ENCODE measurements at regions not wholly inside any gene's neighbourhood (a gene's known extent, or its start where the extent isn't known, plus 50 kb on each side); places are given as distances from the start of the nearest gene placed in this dataset.

DNA sequence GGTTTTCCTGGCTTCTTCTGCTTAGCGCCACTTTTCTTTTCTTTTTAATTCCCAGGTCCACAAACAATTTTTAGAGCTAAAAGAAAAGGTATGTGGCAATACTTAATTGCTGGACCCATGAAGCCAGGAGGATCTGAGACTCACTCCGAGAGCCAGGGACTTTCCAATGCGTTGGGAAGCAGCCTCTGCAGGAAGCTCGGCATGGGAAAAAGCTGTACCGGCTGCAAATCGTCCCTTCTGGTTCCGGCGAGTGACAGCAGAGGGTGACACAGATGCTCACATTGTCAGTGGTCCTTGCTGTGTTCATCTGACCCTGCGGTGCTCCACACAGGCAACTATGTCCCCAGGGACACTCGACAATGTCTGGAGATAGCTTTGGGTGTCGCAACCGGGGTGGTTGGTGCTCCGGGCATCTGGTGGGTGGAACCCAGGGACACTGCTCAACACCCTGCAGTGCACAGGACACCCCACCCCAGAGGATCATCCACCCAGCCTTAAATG lies 164.0 kb downstream of the PRKX start:
- H3K23me2 ChIP-seq (ENCODE audit: low read depth, low read length), result no peaks in the 10 kb centered on the region
- H2BK5ac ChIP-seq (ENCODE audit: low read depth, low read length), result no peak overlapping the region
- H3K14ac ChIP-seq (ENCODE audit: insufficient read length), result no peak overlapping the region
- no peak overlapping the region for H2BK20ac ChIP-seq (ENCODE audit: low read length)
- H3K4me3 ChIP-seq (ENCODE audit: extremely low read depth in 1 of 4, insufficient read depth in 2 of 4, low read depth in 3 of 4, low read length in 4 of 4), result no peak overlapping the region
- no peak overlapping the region for H3K18ac ChIP-seq (ENCODE audit: extremely low read depth, low read length)
- POLR2A ChIA-PET (ENCODE audit: partially characterized antibody), result no interaction called here
- H2BK15ac ChIP-seq (ENCODE audit: low read length), result no peak overlapping the region
- FAIRE-seq, result no peak
- H3K23ac ChIP-seq (ENCODE audit: insufficient read length), result no peak overlapping the region
- H3K4ac ChIP-seq (replicated peaks; ENCODE audit: insufficient read length, low read depth, low read length), result no peak overlapping the region
- no peak overlapping the region for H4K91ac ChIP-seq (replicated peaks; ENCODE audit: insufficient read length, low read length)
- H3K4me1 ChIP-seq (replicated peaks in 1 of 4; ENCODE audit: control insufficient read depth in 3 of 4, insufficient read depth in 4 of 4, low read length in 3 of 4), result peaks cover 0 to 5% (median 3%) of the 10 kb centered on the region in 4 experiments; a peak in 4 of 7 replicates
- 69% methylated on average over 8 of the region's 13 CpGs; no CpG with 5 or more reads in 1 of the 2 experiments for WGBS, 2 experiments (ENCODE audit: extremely low coverage in 1 of 2, insufficient coverage in 1 of 2, insufficient read length in 1 of 2, insufficient replicate concordance in 2 of 2, low coverage in 1 of 2, low lambda C conversion rate in 2 of 2, missing lambda C conversion rate in 1 of 2)
- CTCF ChIA-PET (ENCODE audit: partially characterized antibody), result interaction anchor here (0.6 to 1.1 kb wide), 8 partner anchors 27 to 430 kb away, joined by 3 to 5 read pairs (median 3); no protein-coding TSS in a partner anchor
- no peak overlapping the region for H4K8ac ChIP-seq (ENCODE audit: extremely low read depth, insufficient read depth, low read length)
- no peak overlapping the region for H3K27ac ChIP-seq (ENCODE audit: low read depth, low read length)
- no peaks in the 10 kb centered on the region for H3K36me3 ChIP-seq (ENCODE audit: control insufficient read depth in 2 of 4, insufficient read depth in 4 of 4, low read length in 3 of 4)
- H2AFZ ChIP-seq (ENCODE audit: low read length), result no peak overlapping the region
- H4K5ac ChIP-seq (ENCODE audit: insufficient read length, low read depth, low read length), result no peak overlapping the region
- no peak overlapping the region for H2AK5ac ChIP-seq (ENCODE audit: low read depth, low read length)
- H3K9ac ChIP-seq (replicated peaks in 1 of 4; ENCODE audit: extremely low read depth in 1 of 4, low read depth in 3 of 4, low read length in 3 of 4), result no peak overlapping the region
- no peak overlapping the region for H2BK120ac ChIP-seq (replicated peaks; ENCODE audit: low read depth, low read length)
- H3K27me3 ChIP-seq (replicated peaks in 1 of 4; ENCODE audit: control insufficient read depth in 3 of 4, extremely low read depth in 1 of 4, insufficient read depth in 3 of 4, low read length in 3 of 4), result no peaks in the 10 kb centered on the region
- H3K9me3 ChIP-seq (ENCODE audit: insufficient read depth in 2 of 2, low read depth in 1 of 2, low read length in 1 of 2), result no peaks in the 10 kb centered on the region
- no peaks in the 10 kb centered on the region for H3K79me2 ChIP-seq (ENCODE audit: control insufficient read depth in 1 of 2, insufficient read depth in 2 of 2, low read length in 2 of 2)
- TF ChIP-seq KDM1A (IDR thresholded peaks at IDR 0.05; ENCODE audit: borderline replicate concordance, low read length), result no peak
- no peak for TF ChIP-seq TAF7 (optimal IDR thresholded peaks at IDR 0.05; ENCODE audit: borderline replicate concordance, low read depth, low read length)
- TF ChIP-seq HDAC2 (IDR thresholded peaks at IDR 0.05; ENCODE audit: borderline replicate concordance in 1 of 2, low read depth in 2 of 2, low read length in 2 of 2), result no peak
- no peak for TF ChIP-seq TAF1 (IDR thresholded peaks at IDR 0.05; ENCODE audit: low read depth, low read length)
- no peak for TF ChIP-seq SP2 (IDR thresholded peaks at IDR 0.05; ENCODE audit: low read length)
- TF ChIP-seq, protein P1, sequence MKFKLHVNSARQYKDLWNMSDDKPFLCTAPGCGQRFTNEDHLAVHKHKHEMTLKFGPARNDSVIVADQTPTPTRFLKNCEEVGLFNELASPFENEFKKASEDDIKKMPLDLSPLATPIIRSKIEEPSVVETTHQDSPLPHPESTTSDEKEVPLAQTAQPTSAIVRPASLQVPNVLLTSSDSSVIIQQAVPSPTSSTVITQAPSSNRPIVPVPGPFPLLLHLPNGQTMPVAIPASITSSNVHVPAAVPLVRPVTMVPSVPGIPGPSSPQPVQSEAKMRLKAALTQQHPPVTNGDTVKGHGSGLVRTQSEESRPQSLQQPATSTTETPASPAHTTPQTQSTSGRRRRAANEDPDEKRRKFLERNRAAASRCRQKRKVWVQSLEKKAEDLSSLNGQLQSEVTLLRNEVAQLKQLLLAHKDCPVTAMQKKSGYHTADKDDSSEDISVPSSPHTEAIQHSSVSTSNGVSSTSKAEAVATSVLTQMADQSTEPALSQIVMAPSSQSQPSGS (IDR thresholded peaks at IDR 0.05; ENCODE audit: low read length), result no peak
- DNase-seq (ENCODE audit: low read depth in 1 of 2, low spot score in 2 of 2), result no peak
- H4K20me1 ChIP-seq (replicated peaks in 1 of 2; ENCODE audit: control insufficient read depth in 1 of 2, insufficient read depth in 2 of 2, low read length in 2 of 2), result no peaks in the 10 kb centered on the region
- H2BK12ac ChIP-seq (ENCODE audit: low read depth, low read length), result no peak overlapping the region
- H3K4me2 ChIP-seq (ENCODE audit: insufficient read depth in 1 of 2, low read depth in 2 of 2, low read length in 2 of 2), result no peak overlapping the region; a peak in 1 of 4 replicates
- no peak overlapping the region for H3K56ac ChIP-seq (replicated peaks; ENCODE audit: insufficient read length, low read depth, low read length)
- no peaks in the 10 kb centered on the region for H3K79me1 ChIP-seq (ENCODE audit: low read depth, low read length)

All from H1 (cell line).